ENCODE measurements at regions not wholly inside any gene's neighbourhood (a gene's known extent, or its start where the extent isn't known, plus 50 kb on each side); places are given as distances from the start of the nearest gene placed in this dataset.

DNA sequence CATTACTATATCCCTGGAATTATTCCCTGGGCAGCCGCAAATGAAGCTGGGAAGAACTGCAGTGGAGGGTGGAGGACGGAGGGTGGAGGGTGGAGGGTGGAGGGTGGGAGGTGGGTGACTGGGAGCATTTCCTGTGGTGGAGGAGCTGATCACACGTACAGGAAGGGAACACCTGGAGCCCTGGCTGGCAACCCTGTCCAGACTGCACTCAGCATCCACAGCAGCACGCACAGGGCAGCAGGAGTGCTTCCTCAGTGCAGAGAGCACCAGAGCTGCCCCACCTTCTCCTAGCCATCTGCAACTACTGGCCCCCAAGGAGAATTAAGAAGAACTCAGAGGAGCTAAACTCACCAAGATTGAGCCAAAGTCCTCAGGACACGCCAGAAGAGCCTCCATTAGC is 249.9 kb downstream of the EIPR1 start:
- no TSS peak for BruUV-seq (replicated peaks)
- DNase-seq (ENCODE audit: low read depth, low spot score) = no peak
- H3K4me1 ChIP-seq (ENCODE audit: control insufficient read depth, insufficient read depth, low read length) = no peaks in the 10 kb centered on the region
- no peak overlapping the region for H3K4me3 ChIP-seq
- no peaks in the 10 kb centered on the region for H3K9me3 ChIP-seq (replicated peaks; ENCODE audit: control insufficient read depth, insufficient read depth, low read length)
- ChIA-PET POLR2A (no interaction called here), RAD21 (ENCODE audit: unreplicated experiment) (no interaction called here), CTCF (interaction anchor here (0.6 kb wide), 1 partner anchor 1128 kb away, joined by 3 read pairs; no protein-coding TSS in a partner anchor), SMC1A (ENCODE audit: uncharacterized antibody, unreplicated experiment) (interaction anchor here (1.2 to 1.4 kb wide), 2 partner anchors 10 to 14 kb away, joined by 3 read pairs; no protein-coding TSS in a partner anchor)
- no peak for FAIRE-seq
- no peak overlapping the region for H3K4me2 ChIP-seq (ENCODE audit: control insufficient read depth, insufficient read depth)
- H3K79me2 ChIP-seq (ENCODE audit: control insufficient read depth, insufficient read depth, low read length) = no peaks in the 10 kb centered on the region
- intact Hi-C loops (cut with micrococcal nuclease; ENCODE audit: unreplicated experiment) (no loop called here), in situ Hi-C loops (cut with MboI) (no loop called here)
- no peaks in the 10 kb centered on the region for H3K36me3 ChIP-seq (ENCODE audit: control insufficient read depth in 2 of 2, insufficient read depth in 2 of 2, low read length in 1 of 2)
- no peaks in the 10 kb centered on the region for H3K27me3 ChIP-seq (replicated peaks in 1 of 2; ENCODE audit: control insufficient read depth in 2 of 2, insufficient read depth in 2 of 2, low read length in 1 of 2)
- H3K27ac ChIP-seq (ENCODE audit: control insufficient read depth, insufficient read depth) = no peak overlapping the region
- ATAC-seq = no peak
- 9% methylated on average over 4 of the region's 5 CpGs for WGBS (ENCODE audit: insufficient coverage, insufficient replicate concordance, low lambda C conversion rate, missing lambda C conversion rate)
- H2AFZ ChIP-seq (ENCODE audit: control insufficient read depth, low read depth, low read length) = no peak overlapping the region
- H4K20me1 ChIP-seq (ENCODE audit: control insufficient read depth, insufficient read depth) = no peaks in the 10 kb centered on the region
- H3K9ac ChIP-seq (ENCODE audit: control insufficient read depth, insufficient read depth, low read length) = no peak overlapping the region
- TF ChIP-seq, protein P1, sequence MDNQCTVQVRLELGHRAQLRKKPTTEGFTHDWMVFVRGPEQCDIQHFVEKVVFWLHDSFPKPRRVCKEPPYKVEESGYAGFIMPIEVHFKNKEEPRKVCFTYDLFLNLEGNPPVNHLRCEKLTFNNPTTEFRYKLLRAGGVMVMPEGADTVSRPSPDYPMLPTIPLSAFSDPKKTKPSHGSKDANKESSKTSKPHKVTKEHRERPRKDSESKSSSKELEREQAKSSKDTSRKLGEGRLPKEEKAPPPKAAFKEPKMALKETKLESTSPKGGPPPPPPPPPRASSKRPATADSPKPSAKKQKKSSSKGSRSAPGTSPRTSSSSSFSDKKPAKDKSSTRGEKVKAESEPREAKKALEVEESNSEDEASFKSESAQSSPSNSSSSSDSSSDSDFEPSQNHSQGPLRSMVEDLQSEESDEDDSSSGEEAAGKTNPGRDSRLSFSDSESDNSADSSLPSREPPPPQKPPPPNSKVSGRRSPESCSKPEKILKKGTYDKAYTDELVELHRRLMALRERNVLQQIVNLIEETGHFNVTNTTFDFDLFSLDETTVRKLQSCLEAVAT (IDR thresholded peaks at IDR 0.05) = no peak
- TF ChIP-seq EP300 (IDR thresholded peaks at IDR 0.05; ENCODE audit: borderline replicate concordance in 1 of 2, control insufficient read depth in 1 of 2, low read depth in 2 of 2, low read length in 2 of 2) (no peak), POLR2AphosphoS5 (IDR thresholded peaks at IDR 0.05; ENCODE audit: low read length) (no peak), MEF2A (IDR thresholded peaks at IDR 0.05; ENCODE audit: insufficient read depth, low read depth, low read length) (no peak), NR2C1 (IDR thresholded peaks at IDR 0.05) (no peak), SMC3 (IDR thresholded peaks at IDR 0.05; ENCODE audit: borderline replicate concordance, low read length) (no peak), POLR2AphosphoS2 (IDR thresholded peaks at IDR 0.05; ENCODE audit: low read depth, low read length) (no peak), IKZF2 (IDR thresholded peaks at IDR 0.05) (no peak), ZZZ3 (IDR thresholded peaks at IDR 0.05; ENCODE audit: control insufficient read depth, insufficient read length, low read depth) (no peak), BCL11A (IDR thresholded peaks at IDR 0.05; ENCODE audit: low read depth, low read length) (no peak)
- TF ChIP-seq, protein P2, sequence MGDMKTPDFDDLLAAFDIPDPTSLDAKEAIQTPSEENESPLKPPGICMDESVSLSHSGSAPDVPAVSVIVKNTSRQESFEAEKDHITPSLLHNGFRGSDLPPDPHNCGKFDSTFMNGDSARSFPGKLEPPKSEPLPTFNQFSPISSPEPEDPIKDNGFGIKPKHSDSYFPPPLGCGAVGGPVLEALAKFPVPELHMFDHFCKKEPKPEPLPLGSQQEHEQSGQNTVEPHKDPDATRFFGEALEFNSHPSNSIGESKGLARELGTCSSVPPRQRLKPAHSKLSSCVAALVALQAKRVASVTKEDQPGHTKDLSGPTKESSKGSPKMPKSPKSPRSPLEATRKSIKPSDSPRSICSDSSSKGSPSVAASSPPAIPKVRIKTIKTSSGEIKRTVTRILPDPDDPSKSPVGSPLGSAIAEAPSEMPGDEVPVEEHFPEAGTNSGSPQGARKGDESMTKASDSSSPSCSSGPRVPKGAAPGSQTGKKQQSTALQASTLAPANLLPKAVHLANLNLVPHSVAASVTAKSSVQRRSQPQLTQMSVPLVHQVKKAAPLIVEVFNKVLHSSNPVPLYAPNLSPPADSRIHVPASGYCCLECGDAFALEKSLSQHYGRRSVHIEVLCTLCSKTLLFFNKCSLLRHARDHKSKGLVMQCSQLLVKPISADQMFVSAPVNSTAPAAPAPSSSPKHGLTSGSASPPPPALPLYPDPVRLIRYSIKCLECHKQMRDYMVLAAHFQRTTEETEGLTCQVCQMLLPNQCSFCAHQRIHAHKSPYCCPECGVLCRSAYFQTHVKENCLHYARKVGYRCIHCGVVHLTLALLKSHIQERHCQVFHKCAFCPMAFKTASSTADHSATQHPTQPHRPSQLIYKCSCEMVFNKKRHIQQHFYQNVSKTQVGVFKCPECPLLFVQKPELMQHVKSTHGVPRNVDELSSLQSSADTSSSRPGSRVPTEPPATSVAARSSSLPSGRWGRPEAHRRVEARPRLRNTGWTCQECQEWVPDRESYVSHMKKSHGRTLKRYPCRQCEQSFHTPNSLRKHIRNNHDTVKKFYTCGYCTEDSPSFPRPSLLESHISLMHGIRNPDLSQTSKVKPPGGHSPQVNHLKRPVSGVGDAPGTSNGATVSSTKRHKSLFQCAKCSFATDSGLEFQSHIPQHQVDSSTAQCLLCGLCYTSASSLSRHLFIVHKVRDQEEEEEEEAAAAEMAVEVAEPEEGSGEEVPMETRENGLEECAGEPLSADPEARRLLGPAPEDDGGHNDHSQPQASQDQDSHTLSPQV (IDR thresholded peaks at IDR 0.05) = no peak
- TF ChIP-seq, protein P3, sequence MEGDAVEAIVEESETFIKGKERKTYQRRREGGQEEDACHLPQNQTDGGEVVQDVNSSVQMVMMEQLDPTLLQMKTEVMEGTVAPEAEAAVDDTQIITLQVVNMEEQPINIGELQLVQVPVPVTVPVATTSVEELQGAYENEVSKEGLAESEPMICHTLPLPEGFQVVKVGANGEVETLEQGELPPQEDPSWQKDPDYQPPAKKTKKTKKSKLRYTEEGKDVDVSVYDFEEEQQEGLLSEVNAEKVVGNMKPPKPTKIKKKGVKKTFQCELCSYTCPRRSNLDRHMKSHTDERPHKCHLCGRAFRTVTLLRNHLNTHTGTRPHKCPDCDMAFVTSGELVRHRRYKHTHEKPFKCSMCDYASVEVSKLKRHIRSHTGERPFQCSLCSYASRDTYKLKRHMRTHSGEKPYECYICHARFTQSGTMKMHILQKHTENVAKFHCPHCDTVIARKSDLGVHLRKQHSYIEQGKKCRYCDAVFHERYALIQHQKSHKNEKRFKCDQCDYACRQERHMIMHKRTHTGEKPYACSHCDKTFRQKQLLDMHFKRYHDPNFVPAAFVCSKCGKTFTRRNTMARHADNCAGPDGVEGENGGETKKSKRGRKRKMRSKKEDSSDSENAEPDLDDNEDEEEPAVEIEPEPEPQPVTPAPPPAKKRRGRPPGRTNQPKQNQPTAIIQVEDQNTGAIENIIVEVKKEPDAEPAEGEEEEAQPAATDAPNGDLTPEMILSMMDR (IDR thresholded peaks at IDR 0.05 in 2 of 3, conservative IDR thresholded peaks at IDR 0.05 in 1 of 3; ENCODE audit: control insufficient read depth in 2 of 3, extremely low read depth in 1 of 3, insufficient read depth in 1 of 3, low read depth in 3 of 3, low read length in 3 of 3) = no peak
- TF ChIP-seq, protein P4, sequence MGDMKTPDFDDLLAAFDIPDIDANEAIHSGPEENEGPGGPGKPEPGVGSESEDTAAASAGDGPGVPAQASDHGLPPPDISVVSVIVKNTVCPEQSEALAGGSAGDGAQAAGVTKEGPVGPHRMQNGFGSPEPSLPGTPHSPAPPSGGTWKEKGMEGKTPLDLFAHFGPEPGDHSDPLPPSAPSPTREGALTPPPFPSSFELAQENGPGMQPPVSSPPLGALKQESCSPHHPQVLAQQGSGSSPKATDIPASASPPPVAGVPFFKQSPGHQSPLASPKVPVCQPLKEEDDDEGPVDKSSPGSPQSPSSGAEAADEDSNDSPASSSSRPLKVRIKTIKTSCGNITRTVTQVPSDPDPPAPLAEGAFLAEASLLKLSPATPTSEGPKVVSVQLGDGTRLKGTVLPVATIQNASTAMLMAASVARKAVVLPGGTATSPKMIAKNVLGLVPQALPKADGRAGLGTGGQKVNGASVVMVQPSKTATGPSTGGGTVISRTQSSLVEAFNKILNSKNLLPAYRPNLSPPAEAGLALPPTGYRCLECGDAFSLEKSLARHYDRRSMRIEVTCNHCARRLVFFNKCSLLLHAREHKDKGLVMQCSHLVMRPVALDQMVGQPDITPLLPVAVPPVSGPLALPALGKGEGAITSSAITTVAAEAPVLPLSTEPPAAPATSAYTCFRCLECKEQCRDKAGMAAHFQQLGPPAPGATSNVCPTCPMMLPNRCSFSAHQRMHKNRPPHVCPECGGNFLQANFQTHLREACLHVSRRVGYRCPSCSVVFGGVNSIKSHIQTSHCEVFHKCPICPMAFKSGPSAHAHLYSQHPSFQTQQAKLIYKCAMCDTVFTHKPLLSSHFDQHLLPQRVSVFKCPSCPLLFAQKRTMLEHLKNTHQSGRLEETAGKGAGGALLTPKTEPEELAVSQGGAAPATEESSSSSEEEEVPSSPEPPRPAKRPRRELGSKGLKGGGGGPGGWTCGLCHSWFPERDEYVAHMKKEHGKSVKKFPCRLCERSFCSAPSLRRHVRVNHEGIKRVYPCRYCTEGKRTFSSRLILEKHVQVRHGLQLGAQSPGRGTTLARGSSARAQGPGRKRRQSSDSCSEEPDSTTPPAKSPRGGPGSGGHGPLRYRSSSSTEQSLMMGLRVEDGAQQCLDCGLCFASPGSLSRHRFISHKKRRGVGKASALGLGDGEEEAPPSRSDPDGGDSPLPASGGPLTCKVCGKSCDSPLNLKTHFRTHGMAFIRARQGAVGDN (IDR thresholded peaks at IDR 0.05) = no peak

All from GM12878 (cell line).